Stromal cell of bone marrow (primary cell): ENCODE measurements at regions not wholly inside any gene's neighbourhood (a gene's known extent, or its start where the extent isn't known, plus 50 kb on each side); places are given as distances from the start of the nearest gene placed in this dataset.
"Not testable (repeated sequence)": the region's sequence is repeated elsewhere in the genome, so short reads cannot be mapped to it uniquely, and the experiment has no call there.

Experiments used
- DNase-seq: peaks from one replicate; pipeline ENCODE4 v3.0.0-alpha.2; 2012; ENCODE audit warnings: low read depth

- DNase-seq = not testable (repeated sequence)
Observed at GRCh38 chr12:34226044-34226443, 203.7 kb downstream of the ALG10 start.

- DNase-seq = not testable (repeated sequence)
Observed at GRCh38 chr12:34228046-34228445, 205.8 kb downstream of the ALG10 start.

- not testable (repeated sequence) for DNase-seq
Observed at GRCh38 chr12:34229033-34229432, 206.7 kb downstream of the ALG10 start.

GRCh38 chr12:34233618-34234017, 211.3 kb downstream of the ALG10 start:
- DNase-seq = no peak

- no peak for DNase-seq
Observed at GRCh38 chr12:34236073-34236472, 213.8 kb downstream of the ALG10 start.

GRCh38 chr12:34244608-34245007, 222.3 kb downstream of the ALG10 start:
- no peak for DNase-seq

GRCh38 chr12:34249271-34249670, 227.0 kb downstream of the ALG10 start:
- DNase-seq = no peak

- DNase-seq = not testable (repeated sequence)
Observed at GRCh38 chr12:34251879-34252278, 229.6 kb downstream of the ALG10 start.

GRCh38 chr12:34253674-34254073, 231.4 kb downstream of the ALG10 start:
- no peak for DNase-seq

- no peak for DNase-seq
Observed at GRCh38 chr12:34257093-34257492, 234.8 kb downstream of the ALG10 start.

- DNase-seq = not testable (repeated sequence)
Observed at GRCh38 chr12:34262140-34262539, 239.8 kb downstream of the ALG10 start.

GRCh38 chr12:34264110-34264509, 241.8 kb downstream of the ALG10 start:
- no peak for DNase-seq

GRCh38 chr12:34273703-34274102, 251.4 kb downstream of the ALG10 start:
- DNase-seq = not testable (repeated sequence)

GRCh38 chr12:34275129-34275528, 252.8 kb downstream of the ALG10 start:
- DNase-seq = no peak

- no peak for DNase-seq
Observed at GRCh38 chr12:34286483-34286882, 264.2 kb downstream of the ALG10 start.

- no peak for DNase-seq
Observed at GRCh38 chr12:34286934-34287333, 264.6 kb downstream of the ALG10 start.

- DNase-seq = no peak
Observed at GRCh38 chr12:34287437-34287836, 265.1 kb downstream of the ALG10 start.

- DNase-seq = no peak
Observed at GRCh38 chr12:34287986-34288962, 266.0 kb downstream of the ALG10 start.

GRCh38 chr12:34288963-34289345, 266.7 kb downstream of the ALG10 start:
- no peak for DNase-seq

- DNase-seq = no peak
Observed at GRCh38 chr12:34289431-34290380, 267.4 kb downstream of the ALG10 start.

GRCh38 chr12:34290381-34290995, 268.2 kb downstream of the ALG10 start:
- DNase-seq = no peak

GRCh38 chr12:34291001-34291400, 268.7 kb downstream of the ALG10 start:
- DNase-seq = no peak
